Dermis blood vessel endothelial cell (primary cell): ENCODE measurements at regions not wholly inside any gene's neighbourhood (a gene's known extent, or its start where the extent isn't known, plus 50 kb on each side); places are given as distances from the start of the nearest gene placed in this dataset.
"Not testable (repeated sequence)": the region's sequence is repeated elsewhere in the genome, so short reads cannot be mapped to it uniquely, and the experiment has no call there.

Experiments
- DNase-seq: peaks from one replicate; pipeline ENCODE4 v3.0.0; 2010

DNA sequence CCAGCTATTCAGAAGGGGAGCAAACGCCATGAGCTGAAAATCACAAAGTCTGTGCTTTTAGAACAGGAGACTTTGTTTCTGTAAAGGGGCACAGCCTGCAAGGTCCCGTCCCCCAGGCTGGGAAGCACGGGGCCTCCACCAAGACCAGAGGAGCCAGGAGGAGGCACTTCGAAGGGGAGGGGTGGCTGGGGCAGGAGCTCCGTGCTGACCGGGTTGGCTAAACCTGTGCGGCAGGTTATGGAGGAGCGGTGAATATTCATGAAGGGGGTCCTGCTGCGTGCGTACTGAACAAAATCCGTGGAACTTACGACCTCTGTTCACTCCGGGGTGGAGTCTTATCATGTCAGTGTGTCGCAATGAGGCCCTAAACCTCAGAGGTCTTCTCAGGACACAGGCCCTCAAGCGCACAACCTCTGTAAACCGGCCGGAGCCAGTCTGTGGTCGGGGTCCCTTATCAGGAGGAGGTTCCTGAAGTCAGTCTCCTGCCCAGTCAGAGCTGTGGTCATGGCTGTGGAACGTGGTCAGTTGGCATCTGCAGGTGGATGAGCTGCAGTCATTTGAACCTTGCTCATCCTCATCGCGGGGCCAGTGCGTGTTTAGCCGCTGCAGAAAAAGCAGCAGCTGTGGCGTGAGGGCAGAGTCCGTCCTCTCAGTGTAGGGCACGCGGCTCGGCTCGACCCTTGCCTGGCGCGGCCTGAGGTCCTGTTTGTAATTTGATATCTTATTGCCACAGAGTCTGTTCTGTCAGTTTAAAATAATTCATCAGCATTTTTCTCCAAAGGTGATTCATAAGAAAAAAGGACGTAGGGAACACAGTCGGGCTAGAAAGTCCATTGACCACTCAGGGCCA, 5507.7 kb upstream of the TPTE start:
- DNase-seq: not testable (repeated sequence)

DNA sequence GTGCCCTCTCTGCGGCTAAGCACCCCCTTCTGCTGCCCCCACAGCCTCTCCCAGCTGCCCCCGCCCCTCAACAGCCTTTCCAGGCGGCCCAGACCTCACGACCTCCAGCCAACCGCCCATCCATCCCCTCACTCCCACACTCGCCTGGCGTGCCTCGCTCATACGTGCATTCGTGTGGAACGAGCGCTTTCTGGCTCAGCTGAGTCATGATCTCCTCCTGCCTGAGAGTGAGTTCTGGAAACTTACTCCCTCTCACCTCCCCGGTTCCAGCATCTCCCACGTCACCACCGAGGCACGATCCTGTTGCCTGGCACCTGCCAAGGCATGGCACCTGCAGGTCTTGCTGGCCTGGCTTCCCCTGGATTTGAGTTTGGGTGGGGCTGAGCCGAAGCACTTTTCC, 5506.2 kb upstream of the TPTE start:
- not testable (repeated sequence) for DNase-seq

- DNase-seq: not testable (repeated sequence)
Measured at GRCh38 chr21:5019120-5019519, 5502.3 kb upstream of the TPTE start.

GRCh38 chr21:5021815-5022214, 5499.6 kb upstream of the TPTE start:
- DNase-seq: not testable (repeated sequence)

DNA sequence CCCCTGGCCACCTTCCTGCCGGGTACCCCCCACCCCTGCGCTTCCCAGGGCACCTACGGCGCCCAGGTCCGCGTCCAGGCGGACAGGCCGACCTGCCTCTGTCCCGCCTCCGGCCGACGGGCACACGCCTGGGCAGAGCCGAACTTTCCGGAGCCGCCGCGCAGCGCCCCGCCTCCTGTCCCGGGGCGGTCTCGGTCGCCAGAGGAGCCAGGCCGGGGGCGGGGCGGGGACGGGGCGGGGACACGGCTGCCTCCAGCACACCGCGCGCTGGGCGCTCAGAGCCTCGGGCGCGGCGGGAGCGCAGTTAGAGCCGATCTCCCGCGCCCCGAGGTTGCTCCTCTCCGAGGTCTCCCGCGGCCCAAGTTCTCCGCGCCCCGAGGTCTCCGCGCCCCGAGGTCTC, 5499.1 kb upstream of the TPTE start:
- not testable (repeated sequence) for DNase-seq

DNA sequence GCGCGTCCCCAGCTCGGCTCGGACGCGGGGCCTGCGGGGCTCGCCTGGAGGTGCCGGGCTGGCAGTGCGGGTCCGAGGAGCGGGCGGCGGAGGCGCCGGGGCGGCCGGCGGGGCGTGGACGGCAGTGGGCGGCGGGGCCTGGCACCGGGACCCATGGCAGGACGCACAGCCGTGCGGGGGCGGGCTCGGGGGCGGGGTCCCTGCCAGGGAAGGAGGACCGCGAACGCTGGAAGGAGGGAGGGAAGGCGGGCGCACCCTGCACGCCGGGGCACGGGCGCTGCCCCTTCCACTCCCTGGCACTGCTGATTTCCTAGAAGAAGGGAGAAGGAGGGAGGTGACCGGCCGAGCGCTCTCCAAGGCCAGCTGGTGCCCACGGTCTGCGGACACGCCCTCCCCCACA, 5498.6 kb upstream of the TPTE start:
- DNase-seq: not testable (repeated sequence)

DNA sequence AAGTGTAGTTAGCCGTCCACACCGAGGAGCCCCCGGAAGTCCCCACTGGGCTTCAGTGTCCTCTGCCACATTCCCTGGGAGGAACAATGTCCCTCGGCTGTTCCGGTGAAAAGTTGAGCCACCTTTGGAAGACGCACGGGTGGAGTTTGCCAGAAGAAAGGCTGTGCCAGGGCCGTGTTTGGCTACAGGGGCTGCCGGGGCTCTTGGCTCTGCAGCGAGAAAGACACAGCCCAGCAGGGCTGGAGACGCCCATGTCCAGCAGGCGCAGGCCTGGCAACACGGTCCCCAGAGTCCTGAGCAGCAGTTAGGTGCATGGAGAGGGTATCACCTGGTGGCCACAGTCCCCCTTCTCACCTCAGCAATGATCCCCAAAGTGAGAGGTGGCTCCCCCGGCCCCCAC, 5486.2 kb upstream of the TPTE start:
- not testable (repeated sequence) for DNase-seq

DNA sequence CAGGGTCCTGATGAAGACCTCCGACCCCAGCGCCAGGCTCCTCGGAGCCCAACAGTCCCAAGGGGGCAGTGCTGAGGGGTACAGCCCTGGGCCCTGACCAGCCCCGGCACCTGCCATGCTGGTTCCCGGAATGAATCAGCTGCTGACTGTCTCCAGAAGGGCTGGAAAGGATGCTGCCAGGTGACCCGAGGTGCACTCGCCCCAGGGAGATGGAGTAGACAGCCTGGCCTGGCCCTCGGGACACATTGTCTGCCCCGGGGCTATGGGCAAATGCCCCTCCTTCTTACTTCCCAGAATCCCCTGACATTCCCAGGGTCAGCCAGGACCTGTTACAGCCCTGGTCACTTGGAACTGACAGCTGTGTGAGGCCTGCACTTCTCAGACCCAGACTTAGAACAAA, 5485.8 kb upstream of the TPTE start:
- not testable (repeated sequence) for DNase-seq

- not testable (repeated sequence) for DNase-seq
Measured at GRCh38 chr21:5037606-5038331, 5483.6 kb upstream of the TPTE start.

- not testable (repeated sequence) for DNase-seq
Measured at GRCh38 chr21:5039926-5040325, 5481.5 kb upstream of the TPTE start.

DNA sequence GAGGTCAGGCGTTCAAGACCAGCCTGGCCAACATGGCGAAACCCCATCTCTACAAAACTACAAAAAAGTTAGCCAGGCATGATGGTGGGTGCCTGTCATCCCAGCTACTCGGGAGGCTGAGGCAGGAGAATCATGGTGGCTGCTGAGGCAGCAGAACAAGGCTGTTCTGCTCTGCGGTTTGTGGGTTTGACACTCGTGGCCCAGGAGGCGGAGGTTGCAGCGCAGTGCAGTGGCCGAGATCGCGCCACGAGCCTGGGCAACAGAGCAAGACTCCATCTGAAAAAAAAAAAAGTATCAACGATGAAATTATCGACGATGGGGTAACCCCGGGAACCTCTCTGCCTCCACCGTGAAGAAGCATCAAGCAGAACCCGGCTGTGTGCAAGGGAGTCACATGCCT, 5478.8 kb upstream of the TPTE start:
- not testable (repeated sequence) for DNase-seq

DNA sequence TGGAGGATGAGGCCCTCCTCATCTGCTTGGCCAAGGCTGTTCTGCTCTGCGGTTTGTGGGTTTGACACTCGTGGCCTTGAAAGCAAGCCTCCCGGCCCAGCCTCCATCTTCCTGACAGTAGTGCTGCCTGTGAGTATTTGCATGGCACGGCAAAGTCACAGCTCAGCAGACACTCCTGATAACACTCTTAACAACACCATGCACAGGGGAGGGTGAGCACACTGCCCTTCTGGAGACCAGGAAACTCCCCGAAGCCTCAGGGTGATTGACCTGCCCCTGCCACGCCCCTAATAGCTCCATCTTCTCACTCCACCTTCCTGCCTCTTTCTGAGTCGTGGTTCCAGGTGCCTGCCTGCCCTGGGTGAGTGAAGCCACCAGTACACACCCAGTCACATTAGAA, 5476.6 kb upstream of the TPTE start:
- DNase-seq: not testable (repeated sequence)

- not testable (repeated sequence) for DNase-seq
Measured at GRCh38 chr21:5051303-5052018, 5469.9 kb upstream of the TPTE start.

DNA sequence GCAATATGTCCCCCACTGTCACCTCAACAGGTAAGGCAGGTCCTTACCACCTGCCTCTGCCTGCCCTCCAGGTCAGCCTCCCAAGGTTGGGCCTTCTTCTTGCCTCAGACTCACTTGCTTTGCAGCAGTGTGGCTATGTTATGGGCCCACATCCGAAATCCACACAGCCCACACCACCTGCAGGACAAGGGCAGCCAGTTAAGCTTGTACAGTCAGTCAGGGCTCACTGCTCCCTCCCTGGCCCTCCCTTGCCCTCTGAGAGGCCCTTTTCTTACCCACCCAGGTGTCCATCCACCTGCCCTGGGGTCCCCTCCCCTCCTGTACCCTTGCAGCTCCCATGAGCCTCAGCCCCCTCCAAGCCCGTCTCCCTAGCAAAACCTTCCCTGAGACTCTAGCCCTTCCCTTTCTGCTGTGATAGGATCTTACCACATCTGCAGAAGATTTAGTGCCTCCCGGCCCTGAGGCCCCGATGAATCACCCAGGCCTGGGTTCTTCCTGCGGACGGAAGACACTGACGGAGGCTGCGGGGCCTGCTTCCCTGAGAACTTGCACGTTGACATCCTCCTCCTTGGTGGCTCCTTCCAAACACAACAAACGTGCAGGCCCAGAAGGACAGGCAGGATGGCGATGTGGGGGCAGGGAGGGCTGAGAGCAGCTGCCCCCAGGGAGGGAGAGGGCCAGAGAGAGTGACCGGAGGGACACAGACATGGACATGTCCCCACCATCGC, 5466.2 kb upstream of the TPTE start:
- not testable (repeated sequence) for DNase-seq

DNA sequence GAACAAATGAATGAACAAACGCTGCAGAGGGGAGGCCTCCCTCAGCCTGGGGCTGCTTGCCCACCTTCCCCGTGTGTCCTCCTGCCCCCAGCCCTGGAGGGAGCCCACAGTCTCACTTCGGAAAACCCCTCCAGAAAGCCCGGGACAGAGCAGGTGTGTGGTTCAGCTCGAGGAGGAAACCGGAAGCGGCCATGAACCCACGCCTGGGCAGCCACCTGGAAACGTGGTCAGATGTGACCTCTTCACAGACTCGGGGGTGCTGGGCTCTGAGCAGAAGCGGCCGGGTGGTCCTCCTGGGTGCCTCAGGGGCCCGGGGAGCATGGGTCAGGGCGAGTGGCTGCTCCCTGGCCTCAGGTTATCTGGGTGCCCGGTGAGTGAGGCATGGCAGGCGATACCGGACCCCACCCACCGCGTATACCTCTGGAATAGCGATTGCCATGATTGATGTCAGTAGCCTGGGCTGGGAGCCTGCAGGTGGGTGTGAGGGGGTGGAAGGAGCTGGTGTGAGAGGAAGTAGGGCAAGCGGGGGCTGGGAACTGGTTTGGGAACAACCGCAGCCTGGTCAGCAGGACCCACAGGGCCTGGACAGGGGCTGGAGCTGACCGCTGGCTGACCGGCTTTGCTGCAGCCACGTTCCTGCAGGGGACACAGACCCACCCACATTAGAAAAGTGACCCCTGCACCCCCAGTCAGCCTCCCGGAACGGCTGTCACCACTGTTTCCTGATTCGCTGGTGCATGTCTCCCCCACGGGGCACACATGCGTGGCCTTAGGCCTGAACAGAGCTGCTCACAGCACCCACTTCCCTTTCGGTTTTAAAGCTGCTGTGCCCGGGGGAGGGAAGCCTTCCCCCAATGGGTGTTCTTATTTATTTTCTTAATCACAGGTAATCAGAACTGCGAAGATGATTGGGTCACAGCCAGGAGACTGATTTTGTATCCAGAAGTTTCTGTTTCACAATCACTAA, 5465.1 kb upstream of the TPTE start:
- not testable (repeated sequence) for DNase-seq

GRCh38 chr21:5057077-5057476, 5464.3 kb upstream of the TPTE start:
- not testable (repeated sequence) for DNase-seq

- DNase-seq: not testable (repeated sequence)
Measured at GRCh38 chr21:5060364-5061083, 5460.9 kb upstream of the TPTE start.

- DNase-seq: not testable (repeated sequence)
Measured at GRCh38 chr21:5064581-5065142, 5456.7 kb upstream of the TPTE start.

DNA sequence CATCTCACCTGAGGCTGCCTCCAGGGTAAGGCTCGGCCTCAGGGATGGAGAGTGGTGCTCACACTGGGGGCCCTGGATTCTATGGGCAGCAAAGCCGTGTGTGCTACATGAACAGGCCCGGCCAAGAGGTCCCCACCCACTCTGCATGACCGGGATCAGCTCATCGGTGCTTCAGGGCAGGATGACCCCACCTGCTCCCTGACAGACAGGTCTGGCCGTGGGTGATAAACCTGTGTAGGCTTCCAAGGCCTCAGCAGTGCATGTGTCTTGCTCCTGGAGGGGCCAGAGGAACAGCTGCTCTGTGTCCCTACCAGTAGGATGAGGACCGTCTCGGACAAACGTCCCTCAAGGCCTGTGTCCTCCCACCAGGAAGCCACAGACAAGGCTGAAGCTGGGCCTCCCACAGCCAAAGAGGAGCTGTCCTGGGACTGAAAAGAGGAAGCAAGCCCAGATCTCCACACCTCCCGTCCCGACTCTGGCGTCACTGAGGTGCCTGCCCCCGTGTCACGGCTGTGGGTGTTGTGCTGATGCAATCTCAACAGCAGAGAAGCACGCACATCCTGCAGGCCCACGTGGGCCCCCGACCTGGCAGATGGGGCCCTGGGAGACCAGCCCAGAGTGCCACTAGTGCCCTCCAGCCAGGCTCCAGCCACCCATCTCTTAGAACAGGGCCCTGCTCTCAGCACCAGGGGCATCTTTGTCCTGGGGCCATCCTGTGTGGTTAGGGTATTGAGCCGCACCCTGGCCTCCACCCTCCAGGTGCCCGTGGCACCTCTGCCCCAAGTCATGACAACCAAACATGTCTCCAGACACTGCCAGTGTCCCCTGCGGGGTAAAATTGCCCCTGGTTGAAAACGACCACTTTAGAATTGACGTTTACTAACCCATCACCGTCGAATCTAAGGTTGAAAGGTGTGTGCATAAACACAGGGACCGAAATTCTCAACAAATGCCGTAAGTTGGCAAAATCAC, 5455.9 kb upstream of the TPTE start:
- not testable (repeated sequence) for DNase-seq
